Fibroblast of mammary gland (primary cell): ENCODE measurements at regions not wholly inside any gene's neighbourhood (a gene's known extent, or its start where the extent isn't known, plus 50 kb on each side); places are given as distances from the start of the nearest gene placed in this dataset.

Source experiments
- DNase-seq: peaks from one replicate; pipeline ENCODE4 v3.0.0-alpha.2; 2010; ENCODE audit warnings: low read depth
- H3K4me3 ChIP-seq: 2 replicates; pipeline ENCODE4 v1.5.1; 2011; ENCODE audit warnings: low read depth, mild to moderate bottlenecking, low read length, moderate library complexity; ENCODE audit not compliant: control insufficient read depth
- CTCF ChIP-seq: conservative IDR thresholded peaks from 2 replicates; pipeline ENCODE4 v1.5.1; 2011; ENCODE audit warnings: low read depth, low read length, inconsistent platforms; ENCODE audit not compliant: control insufficient read depth, insufficient read depth

GRCh38 chr5:105593011-105593760 is 2030.6 kb upstream of the NUDT12 start:
- no peak for TF ChIP-seq CTCF

GRCh38 chr5:105587963-105588662 is 2025.5 kb upstream of the NUDT12 start:
- TF ChIP-seq CTCF = no peak
- no peak for DNase-seq
- no peak overlapping the region for H3K4me3 ChIP-seq

More at GRCh38 chr5:105593011-105593760, 2030.6 kb upstream of the NUDT12 start:
- H3K4me3 ChIP-seq = no peak overlapping the region
- DNase-seq = no peak

GRCh38 chr5:105581988-105582690 is 2019.5 kb upstream of the NUDT12 start:
- no peak overlapping the region for H3K4me3 ChIP-seq
- no peak for TF ChIP-seq CTCF
- no peak for DNase-seq

GRCh38 chr5:105573575-105573974 is 2011.0 kb upstream of the NUDT12 start:
- no peak for DNase-seq

GRCh38 chr5:105565531-105565930 is 2002.9 kb upstream of the NUDT12 start:
- no peak overlapping the region for H3K4me3 ChIP-seq
- no peak for TF ChIP-seq CTCF
- no peak for DNase-seq

More at GRCh38 chr5:105573575-105573974, 2011.0 kb upstream of the NUDT12 start:
- no peak overlapping the region for H3K4me3 ChIP-seq
- TF ChIP-seq CTCF = no peak

- TF ChIP-seq CTCF = no peak
- DNase-seq = no peak
- H3K4me3 ChIP-seq = no peak overlapping the region
Measured at GRCh38 chr5:105563842-105564241, 2001.3 kb upstream of the NUDT12 start.
